NCI-H2029 (cell line): ENCODE measurements at regions not wholly inside any gene's neighbourhood (a gene's known extent, or its start where the extent isn't known, plus 50 kb on each side); places are given as distances from the start of the nearest gene placed in this dataset.
"Not testable (repeated sequence)": the region's sequence is repeated elsewhere in the genome, so short reads cannot be mapped to it uniquely, and the experiment has no call there.

ENCODE experiments used
- DNase-seq: peaks from one replicate; lab custom pipeline; 2025; lab: John Stamatoyannopoulos, UW

DNA sequence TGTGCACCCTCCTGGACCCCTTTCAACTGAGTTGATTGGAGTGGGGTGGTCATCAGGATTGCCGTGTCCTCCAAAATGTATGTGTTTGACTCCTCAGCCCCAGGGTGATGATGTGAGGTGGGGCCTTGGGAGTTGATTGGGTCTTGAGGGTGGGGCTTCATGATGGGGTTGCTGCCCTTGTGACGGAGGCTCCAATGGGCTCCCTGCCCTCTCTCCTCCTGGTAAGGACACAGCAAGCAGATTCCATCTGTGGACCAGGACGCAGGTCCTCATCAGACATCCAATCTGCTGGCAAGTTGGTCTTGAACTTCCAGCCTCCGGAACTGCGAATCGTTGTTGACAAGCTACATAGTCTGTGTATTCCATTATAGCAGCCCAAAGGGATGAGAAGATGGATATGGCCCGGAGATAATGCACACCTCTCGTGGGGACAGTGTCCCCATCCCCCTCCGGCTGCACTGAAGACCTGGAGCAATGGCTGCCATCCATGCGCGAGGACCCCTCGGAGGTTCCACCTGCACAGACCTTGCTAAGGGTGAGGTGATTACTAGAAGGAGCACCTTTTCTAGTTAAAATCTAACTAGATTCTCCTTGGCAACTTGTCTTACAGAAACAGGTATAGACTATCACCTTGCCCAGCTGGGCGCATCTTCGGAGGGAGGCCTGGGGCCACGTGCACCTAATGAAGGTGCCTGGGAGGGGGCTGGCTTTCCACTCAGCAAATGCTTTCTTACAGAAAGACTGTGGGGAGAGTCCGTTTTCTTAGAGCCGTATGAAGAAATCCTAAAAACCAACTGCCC is 75.7 kb upstream of the IRX4 start:
- DNase-seq = no peak

- no peak for DNase-seq
Observed at GRCh38 chr5:1955586-1955985, 72.9 kb upstream of the IRX4 start.

DNA sequence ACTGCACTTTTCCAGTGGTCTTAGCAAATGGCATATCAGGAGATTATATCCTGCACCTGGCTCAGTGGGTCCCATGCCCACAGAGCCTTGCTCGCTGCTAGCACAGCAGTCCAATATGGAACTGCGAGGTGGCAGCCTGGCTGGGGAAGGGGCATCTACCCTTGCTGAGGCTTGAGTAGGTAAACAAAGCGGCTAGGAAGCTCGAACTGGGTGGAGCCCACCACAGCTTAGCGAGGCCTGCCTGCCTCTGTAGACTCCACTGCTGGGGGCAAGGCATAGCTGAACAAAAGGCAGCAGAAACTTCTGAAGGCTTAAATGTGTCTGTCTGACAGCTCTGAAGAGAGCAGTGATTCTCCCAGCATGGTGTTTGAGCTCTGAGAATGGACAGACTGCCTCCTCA is 71.0 kb upstream of the IRX4 start:
- DNase-seq = not testable (repeated sequence)

GRCh38 chr5:1952444-1953099 is 69.8 kb upstream of the IRX4 start:
- DNase-seq = no peak

DNA sequence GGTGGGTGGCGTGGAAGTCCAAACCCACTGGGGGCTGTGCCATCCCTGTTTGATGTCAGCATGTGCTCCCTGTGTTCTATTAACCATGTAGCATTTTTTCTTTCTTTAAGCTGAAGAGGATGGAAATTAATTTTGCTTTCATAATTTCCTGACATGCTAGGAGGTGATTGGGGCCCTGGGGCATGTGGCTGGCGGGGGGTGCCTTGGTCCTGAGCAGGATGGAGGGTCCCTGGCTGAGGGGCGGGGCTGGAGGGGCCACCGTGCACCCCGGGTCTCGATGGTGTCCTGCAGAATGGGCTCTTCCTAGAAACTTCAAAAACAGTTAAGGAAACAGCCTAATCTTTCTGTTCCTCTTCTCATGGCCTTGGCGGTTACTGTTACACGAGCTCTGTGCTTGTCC is 69.3 kb upstream of the IRX4 start:
- DNase-seq = no peak

DNA sequence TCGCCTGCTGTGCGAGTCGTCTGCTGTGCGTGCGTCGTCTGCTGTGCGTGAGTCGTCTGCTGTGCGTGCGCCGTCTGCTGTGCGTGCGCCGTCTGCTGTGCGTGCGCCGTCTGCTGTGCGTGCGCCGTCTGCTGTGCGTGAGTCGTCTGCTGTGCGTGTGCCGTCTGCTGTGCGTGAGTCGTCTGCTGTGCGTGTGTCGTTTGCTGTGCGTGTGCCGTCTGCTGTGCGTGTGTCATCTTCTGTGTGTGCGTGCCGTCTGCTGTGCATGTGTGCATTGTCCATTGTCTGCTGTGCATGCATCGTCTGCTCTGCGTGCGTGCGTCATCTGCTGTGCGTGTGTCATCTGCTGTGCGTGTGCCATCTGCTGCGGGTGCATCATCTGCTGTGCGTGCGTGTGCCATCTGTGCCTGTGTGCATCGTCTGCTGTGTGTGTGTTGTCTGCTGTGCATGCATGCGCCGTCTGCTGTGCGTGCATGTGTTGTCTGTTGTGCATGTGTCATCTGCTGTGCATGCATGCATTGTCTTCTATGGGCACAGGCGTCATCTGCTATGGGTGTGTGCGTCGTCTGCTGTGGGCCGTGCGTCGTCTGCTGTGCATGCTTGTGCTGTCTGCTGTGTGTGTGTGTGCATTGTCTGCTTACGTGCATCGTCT is 68.6 kb upstream of the IRX4 start:
- no peak for DNase-seq

DNA sequence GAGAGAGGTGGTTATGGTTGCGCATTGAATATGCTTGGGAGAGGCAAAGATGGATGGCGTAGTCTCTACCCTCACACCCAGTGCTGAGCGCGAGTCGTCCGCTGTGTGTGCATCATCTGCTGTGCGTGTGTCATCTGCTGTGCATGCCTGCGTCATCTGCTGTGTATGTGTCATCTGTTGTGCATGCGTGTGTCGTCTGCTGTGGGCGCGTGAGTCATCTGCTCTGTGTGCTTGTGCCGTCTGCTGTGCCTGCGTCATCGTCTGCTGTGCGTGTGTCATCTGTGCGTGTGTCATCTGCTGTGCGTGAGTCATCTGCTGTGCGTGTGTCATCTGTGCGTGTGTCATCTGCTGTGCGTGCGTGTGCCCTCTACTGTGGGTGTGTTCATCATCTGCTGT is 68.0 kb upstream of the IRX4 start:
- DNase-seq = no peak

GRCh38 chr5:1950096-1950707 is 67.5 kb upstream of the IRX4 start:
- DNase-seq = no peak

- DNase-seq = no peak
Observed at GRCh38 chr5:1949253-1949652, 66.5 kb upstream of the IRX4 start.

- no peak for DNase-seq
Observed at GRCh38 chr5:1948663-1949191, 66.0 kb upstream of the IRX4 start.

DNA sequence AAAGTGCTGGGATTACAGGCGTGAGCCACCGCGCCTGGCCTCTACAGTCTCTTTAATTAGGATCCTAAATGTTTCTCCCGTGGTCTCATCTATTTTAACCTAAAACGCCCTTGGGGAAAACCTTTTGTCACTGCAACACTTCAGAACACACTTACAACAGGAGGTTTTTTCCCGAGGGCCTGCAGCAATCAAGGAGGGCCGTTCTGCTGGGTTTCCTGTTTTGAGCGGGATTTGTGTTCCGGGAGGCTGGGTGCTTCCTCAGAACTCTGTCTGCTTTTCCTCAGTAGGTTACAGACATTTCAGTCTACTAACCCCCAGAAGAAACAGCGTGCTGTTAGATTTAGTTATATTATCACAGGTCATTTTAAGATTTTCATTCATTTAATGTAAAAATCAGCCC is 65.4 kb upstream of the IRX4 start:
- no peak for DNase-seq

GRCh38 chr5:1946776-1947175 is 64.1 kb upstream of the IRX4 start:
- no peak for DNase-seq

DNA sequence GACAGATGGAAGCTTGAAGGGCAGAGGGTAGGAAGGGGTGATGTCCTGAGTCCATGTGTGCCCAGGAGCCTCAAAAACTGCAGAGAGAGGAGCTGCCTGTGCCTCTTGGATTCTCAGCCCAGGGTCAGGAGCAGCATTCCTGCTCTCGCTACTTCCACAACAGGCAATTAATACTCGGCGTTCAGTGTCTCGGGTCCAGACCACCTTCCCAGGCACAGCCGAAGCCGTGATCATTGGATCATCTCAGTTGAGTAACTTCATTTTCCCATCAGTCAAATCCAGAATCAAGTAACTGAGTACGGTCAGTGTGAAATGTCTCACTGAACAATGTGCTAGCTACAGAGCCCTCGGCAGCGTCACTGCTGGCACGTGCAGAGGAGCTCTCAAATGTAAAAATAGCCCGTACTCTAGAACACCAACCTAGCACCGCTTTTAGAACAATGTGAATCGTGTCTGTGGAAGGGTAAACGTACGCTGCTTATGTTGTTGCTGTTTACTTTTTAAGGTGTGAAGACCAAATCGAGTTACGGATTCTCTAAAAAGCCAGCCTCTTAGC is 63.5 kb upstream of the IRX4 start:
- DNase-seq = no peak

DNA sequence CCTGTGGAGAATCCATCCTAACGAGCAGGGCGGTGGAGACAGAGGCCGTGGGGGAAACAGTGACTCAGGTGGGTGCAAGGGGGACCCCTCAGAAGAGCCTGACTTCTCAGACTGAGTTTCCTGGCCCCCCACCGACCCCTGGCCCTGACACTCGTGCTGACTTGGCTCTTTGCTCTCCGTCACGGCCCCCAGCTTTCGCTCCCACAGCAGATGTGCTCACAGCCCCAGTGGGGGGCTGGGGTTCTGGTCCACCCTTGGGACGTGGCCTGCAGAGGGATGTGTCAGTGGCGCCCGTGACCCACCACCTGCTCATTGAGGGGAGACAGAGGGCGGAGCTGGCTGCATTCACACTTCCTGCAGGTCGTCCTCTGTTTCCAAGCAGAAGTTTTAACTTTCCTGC is 62.9 kb upstream of the IRX4 start:
- no peak for DNase-seq

GRCh38 chr5:1944408-1944807 is 61.7 kb upstream of the IRX4 start:
- DNase-seq = no peak

DNA sequence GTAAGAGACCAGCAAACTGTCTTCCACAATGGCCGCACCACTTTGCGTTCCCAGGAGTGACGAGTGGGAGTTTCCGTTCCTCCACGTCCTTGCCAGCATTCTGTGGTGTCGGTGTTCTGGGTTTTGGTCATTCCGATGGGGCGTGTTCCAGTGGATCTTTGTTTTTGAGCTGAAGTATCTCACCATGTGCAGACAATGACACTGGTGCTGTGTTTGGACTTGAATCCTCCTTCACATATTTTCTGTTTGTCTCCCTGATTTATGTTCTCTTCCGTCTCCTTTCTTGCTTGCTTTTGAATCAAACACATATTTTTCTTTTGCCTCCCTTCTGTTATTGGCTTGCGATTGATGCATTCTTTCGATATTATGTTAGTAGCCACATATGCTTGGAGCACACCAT is 60.8 kb upstream of the IRX4 start:
- DNase-seq = no peak

DNA sequence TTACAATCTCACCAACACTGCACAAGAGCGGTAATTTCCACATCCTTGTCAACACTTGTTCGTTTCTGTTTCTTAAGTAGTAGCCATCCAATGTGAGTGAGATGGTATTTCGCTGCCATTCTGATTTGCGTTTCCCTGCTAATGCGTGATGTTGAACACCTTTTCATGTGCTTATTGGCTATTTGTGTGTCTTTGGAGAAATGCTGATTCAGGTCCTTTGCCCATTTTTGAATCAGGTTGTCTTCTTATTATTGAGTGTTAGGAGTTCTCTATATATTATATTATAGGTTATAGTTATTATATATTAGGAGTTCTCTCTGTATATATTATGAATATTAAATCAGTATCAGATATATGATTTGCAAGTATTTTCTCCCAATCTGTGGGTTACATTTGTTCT is 59.9 kb upstream of the IRX4 start:
- DNase-seq = no peak

GRCh38 chr5:1942158-1942557 is 59.4 kb upstream of the IRX4 start:
- no peak for DNase-seq

DNA sequence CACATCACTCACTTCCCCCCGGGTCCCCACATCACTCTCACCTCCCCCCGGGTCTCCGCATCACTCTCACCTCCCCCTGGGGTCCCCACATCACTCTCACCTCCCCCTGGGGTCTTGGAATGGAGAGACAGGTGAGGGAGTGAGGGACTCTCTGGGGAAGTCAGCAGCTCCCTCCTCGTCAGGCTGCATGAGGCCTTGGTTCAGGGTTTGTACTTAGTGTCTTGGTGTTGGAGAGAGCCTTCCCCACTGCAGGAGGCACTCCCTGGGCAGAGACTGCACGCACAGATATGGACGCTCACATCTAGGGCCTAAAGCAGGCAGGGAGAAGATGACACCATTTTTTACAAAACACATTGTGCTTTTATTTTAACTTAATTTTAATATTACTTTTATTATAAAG is 56.5 kb upstream of the IRX4 start:
- no peak for DNase-seq

GRCh38 chr5:1938310-1939000 is 55.7 kb upstream of the IRX4 start:
- DNase-seq = no peak

DNA sequence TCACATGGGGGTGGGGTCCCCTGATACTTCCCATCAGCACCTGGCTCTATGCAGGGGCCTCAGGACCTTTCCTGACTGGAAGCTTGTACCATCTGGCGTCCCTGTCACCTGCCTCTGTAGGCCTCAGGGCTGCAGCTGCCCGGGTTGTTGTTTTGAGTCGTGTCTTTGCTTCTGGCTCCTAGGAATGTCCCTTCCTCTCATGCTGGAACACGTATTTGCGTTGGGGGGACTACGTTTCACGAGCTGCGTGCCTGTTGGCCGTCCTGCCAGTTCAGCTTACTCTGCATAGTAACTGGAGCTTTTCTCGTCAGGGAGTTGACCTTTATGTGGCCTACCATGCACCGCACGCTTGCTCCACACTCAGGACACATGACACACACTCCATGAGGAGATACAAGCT is 54.9 kb upstream of the IRX4 start:
- no peak for DNase-seq

- no peak for DNase-seq
Observed at GRCh38 chr5:1936901-1937300, 54.2 kb upstream of the IRX4 start.
